ENCODE measurements at regions not wholly inside any gene's neighbourhood (a gene's known extent, or its start where the extent isn't known, plus 50 kb on each side); places are given as distances from the start of the nearest gene placed in this dataset.
A peak's percentile ranks its signal among the peaks of the same experiment; 100 is the strongest.

- peak overlapping the region in 1 of 9 donors; percentile 73 for H3K27ac Mint-ChIP-seq
These were observed 247.1 kb upstream of the NT5C1B start for GRCh38 chr2:18836436-18836835.

GRCh38 chr2:18835787-18836186 lies 246.4 kb upstream of the NT5C1B start:
- no peaks in the 10 kb centered on the region for H3K27me3 Mint-ChIP-seq
- peaks cover 0 to 2% (median 0%) of the 10 kb centered on the region in 11 donors for H3K9me3 Mint-ChIP-seq
- H3K4me1 Mint-ChIP-seq, result no peaks in the 10 kb centered on the region
- CTCF ChIA-PET, result no interaction called here
- intact Hi-C loops (cut with micrococcal nuclease), result no loop called here
- no peak overlapping the region for H3K4me3 Mint-ChIP-seq
- H3K27me3 ChIP-seq (ENCODE audit: control insufficient read depth in 2 of 2, insufficient read depth in 2 of 2, low read length in 2 of 2), result no peaks in the 10 kb centered on the region
- no peaks in the 10 kb centered on the region for H3K9me3 ChIP-seq (ENCODE audit: control insufficient read depth in 2 of 3, low read length in 3 of 3)
- no peak overlapping the region for H3K4me3 ChIP-seq (ENCODE audit: low read length)
- no peaks in the 10 kb centered on the region for H3K36me3 ChIP-seq (ENCODE audit: control insufficient read depth in 2 of 3, insufficient read depth in 3 of 3, low read length in 3 of 3)
- H3K4me1 ChIP-seq (ENCODE audit: control insufficient read depth in 2 of 2, insufficient read depth in 2 of 2, low read length in 2 of 2), result no peaks in the 10 kb centered on the region
- no peak for DNase-seq
- peaks cover 0 to 3% (median 0%) of the 10 kb centered on the region in 5 donors for H3K36me3 Mint-ChIP-seq
- POLR2A ChIA-PET, result no interaction called here
- no peak overlapping the region for H3K27ac Mint-ChIP-seq
- H3K27ac ChIP-seq (ENCODE audit: low read depth, low read length), result no peak overlapping the region
- ATAC-seq, result no peak

More at GRCh38 chr2:18836436-18836835, 247.1 kb upstream of the NT5C1B start:
- no peak overlapping the region for H3K4me3 Mint-ChIP-seq
- Histone ChIP-seq H3K4me3 (ENCODE audit: low read length) (no peak overlapping the region), H3K4me1 (ENCODE audit: control insufficient read depth in 2 of 2, insufficient read depth in 2 of 2, low read length in 2 of 2) (no peaks in the 10 kb centered on the region), H3K27me3 (ENCODE audit: control insufficient read depth in 2 of 2, insufficient read depth in 2 of 2, low read length in 2 of 2) (no peaks in the 10 kb centered on the region), H3K27ac (ENCODE audit: low read depth, low read length) (no peak overlapping the region), H3K36me3 (ENCODE audit: control insufficient read depth in 2 of 3, insufficient read depth in 3 of 3, low read length in 3 of 3) (no peaks in the 10 kb centered on the region), H3K9me3 (ENCODE audit: control insufficient read depth in 2 of 3, low read length in 3 of 3) (no peaks in the 10 kb centered on the region)
- no peak for ATAC-seq
- peaks cover 0 to 2% (median 0%) of the 10 kb centered on the region in 11 donors for H3K9me3 Mint-ChIP-seq
- no peak for DNase-seq
- H3K4me1 Mint-ChIP-seq, result no peaks in the 10 kb centered on the region
- POLR2A ChIA-PET, result no interaction called here
- intact Hi-C loops (cut with micrococcal nuclease), result no loop called here
- no peaks in the 10 kb centered on the region for H3K36me3 Mint-ChIP-seq
- H3K27me3 Mint-ChIP-seq, result no peaks in the 10 kb centered on the region
- CTCF ChIA-PET, result no interaction called here

GRCh38 chr2:18834341-18834740 lies 245.0 kb upstream of the NT5C1B start:
- no peak for ATAC-seq

GRCh38 chr2:18833941-18834340 lies 244.6 kb upstream of the NT5C1B start:
- intact Hi-C loops (cut with micrococcal nuclease), result no loop called here
- no peak overlapping the region for H3K4me3 Mint-ChIP-seq
- ATAC-seq (no peak), DNase-seq (no peak)
- no peaks in the 10 kb centered on the region for H3K36me3 ChIP-seq (ENCODE audit: control insufficient read depth in 2 of 3, insufficient read depth in 3 of 3, low read length in 3 of 3)
- no peaks in the 10 kb centered on the region for H3K27me3 ChIP-seq (ENCODE audit: control insufficient read depth in 2 of 2, insufficient read depth in 2 of 2, low read length in 2 of 2)
- ChIA-PET CTCF (no interaction called here), POLR2A (no interaction called here)
- no peaks in the 10 kb centered on the region for H3K4me1 Mint-ChIP-seq
- no peaks in the 10 kb centered on the region for H3K9me3 ChIP-seq (ENCODE audit: control insufficient read depth in 2 of 3, low read length in 3 of 3)
- no peak overlapping the region for H3K27ac Mint-ChIP-seq
- H3K4me3 ChIP-seq (ENCODE audit: low read length), result no peak overlapping the region
- H3K27ac ChIP-seq (ENCODE audit: low read depth, low read length), result no peak overlapping the region
- H3K4me1 ChIP-seq (ENCODE audit: control insufficient read depth in 2 of 2, insufficient read depth in 2 of 2, low read length in 2 of 2), result no peaks in the 10 kb centered on the region
- no peaks in the 10 kb centered on the region for H3K27me3 Mint-ChIP-seq
- peaks cover 0 to 6% (median 0%) of the 10 kb centered on the region in 5 donors for H3K36me3 Mint-ChIP-seq
- H3K9me3 Mint-ChIP-seq, result peaks cover 0 to 2% (median 0%) of the 10 kb centered on the region in 11 donors

More at GRCh38 chr2:18834341-18834740, 245.0 kb upstream of the NT5C1B start:
- no peak overlapping the region for H3K27ac Mint-ChIP-seq
- no peak overlapping the region for H3K4me3 Mint-ChIP-seq
- H3K27me3 ChIP-seq (ENCODE audit: control insufficient read depth in 2 of 2, insufficient read depth in 2 of 2, low read length in 2 of 2), result no peaks in the 10 kb centered on the region
- no peaks in the 10 kb centered on the region for H3K4me1 Mint-ChIP-seq
- H3K36me3 Mint-ChIP-seq, result peaks cover 0 to 6% (median 0%) of the 10 kb centered on the region in 5 donors
- H3K9me3 Mint-ChIP-seq, result peaks cover 0 to 2% (median 0%) of the 10 kb centered on the region in 11 donors
- no peaks in the 10 kb centered on the region for H3K9me3 ChIP-seq (ENCODE audit: control insufficient read depth in 2 of 3, low read length in 3 of 3)
- no peaks in the 10 kb centered on the region for H3K27me3 Mint-ChIP-seq
- intact Hi-C loops (cut with micrococcal nuclease), result no loop called here
- ChIA-PET CTCF (no interaction called here), POLR2A (no interaction called here)
- DNase-seq, result no peak
- H3K4me1 ChIP-seq (ENCODE audit: control insufficient read depth in 2 of 2, insufficient read depth in 2 of 2, low read length in 2 of 2), result no peaks in the 10 kb centered on the region
- H3K4me3 ChIP-seq (ENCODE audit: low read length), result no peak overlapping the region
- H3K27ac ChIP-seq (ENCODE audit: low read depth, low read length), result no peak overlapping the region
- H3K36me3 ChIP-seq (ENCODE audit: control insufficient read depth in 2 of 3, insufficient read depth in 3 of 3, low read length in 3 of 3), result no peaks in the 10 kb centered on the region

- no peak for ATAC-seq
These were observed 242.6 kb upstream of the NT5C1B start for GRCh38 chr2:18831916-18832510.

GRCh38 chr2:18830962-18831361 lies 241.6 kb upstream of the NT5C1B start:
- no peak overlapping the region for H3K4me3 Mint-ChIP-seq
- no peak overlapping the region for H3K27ac Mint-ChIP-seq

More at GRCh38 chr2:18831916-18832510, 242.6 kb upstream of the NT5C1B start:
- H3K9me3 Mint-ChIP-seq, result peaks cover 0 to 2% (median 0%) of the 10 kb centered on the region in 11 donors
- no peaks in the 10 kb centered on the region for H3K27me3 Mint-ChIP-seq
- intact Hi-C loops (cut with micrococcal nuclease), result no loop called here
- Histone ChIP-seq H3K27ac (ENCODE audit: low read depth, low read length) (no peak overlapping the region), H3K4me3 (ENCODE audit: low read length) (no peak overlapping the region), H3K9me3 (ENCODE audit: control insufficient read depth in 2 of 3, low read length in 3 of 3) (no peaks in the 10 kb centered on the region), H3K27me3 (ENCODE audit: control insufficient read depth in 2 of 2, insufficient read depth in 2 of 2, low read length in 2 of 2) (no peaks in the 10 kb centered on the region), H3K36me3 (ENCODE audit: control insufficient read depth in 2 of 3, insufficient read depth in 3 of 3, low read length in 3 of 3) (no peaks in the 10 kb centered on the region), H3K4me1 (ENCODE audit: control insufficient read depth in 2 of 2, insufficient read depth in 2 of 2, low read length in 2 of 2) (no peaks in the 10 kb centered on the region)
- H3K27ac Mint-ChIP-seq, result no peak overlapping the region
- CTCF ChIA-PET, result no interaction called here
- no peak for DNase-seq
- POLR2A ChIA-PET, result no interaction called here
- no peaks in the 10 kb centered on the region for H3K4me1 Mint-ChIP-seq
- H3K4me3 Mint-ChIP-seq, result no peak overlapping the region
- peaks cover 0 to 10% (median 0%) of the 10 kb centered on the region in 5 donors for H3K36me3 Mint-ChIP-seq

GRCh38 chr2:18829976-18830375 lies 240.6 kb upstream of the NT5C1B start:
- H3K4me1 Mint-ChIP-seq, result no peaks in the 10 kb centered on the region
- H3K27me3 ChIP-seq (ENCODE audit: control insufficient read depth in 2 of 2, insufficient read depth in 2 of 2, low read length in 2 of 2), result no peaks in the 10 kb centered on the region
- no peak overlapping the region for H3K27ac ChIP-seq (ENCODE audit: low read depth, low read length)
- H3K36me3 Mint-ChIP-seq, result peaks cover 0 to 17% (median 0%) of the 10 kb centered on the region in 5 donors
- intact Hi-C loops (cut with micrococcal nuclease), result no loop called here
- no peaks in the 10 kb centered on the region for H3K4me1 ChIP-seq (ENCODE audit: control insufficient read depth in 2 of 2, insufficient read depth in 2 of 2, low read length in 2 of 2)
- peaks cover 0 to 2% (median 0%) of the 10 kb centered on the region in 11 donors for H3K9me3 Mint-ChIP-seq
- no peak overlapping the region for H3K4me3 ChIP-seq (ENCODE audit: low read length)
- ATAC-seq, result no peak
- H3K4me3 Mint-ChIP-seq, result no peak overlapping the region
- ChIA-PET POLR2A (no interaction called here), CTCF (no interaction called here)
- DNase-seq, result no peak
- H3K27me3 Mint-ChIP-seq, result no peaks in the 10 kb centered on the region
- H3K27ac Mint-ChIP-seq, result no peak overlapping the region
- no peaks in the 10 kb centered on the region for H3K36me3 ChIP-seq (ENCODE audit: control insufficient read depth in 2 of 3, insufficient read depth in 3 of 3, low read length in 3 of 3)
- no peaks in the 10 kb centered on the region for H3K9me3 ChIP-seq (ENCODE audit: control insufficient read depth in 2 of 3, low read length in 3 of 3)

More at GRCh38 chr2:18830962-18831361, 241.6 kb upstream of the NT5C1B start:
- ATAC-seq, result no peak
- intact Hi-C loops (cut with micrococcal nuclease), result no loop called here
- Histone ChIP-seq H3K4me3 (ENCODE audit: low read length) (no peak overlapping the region), H3K27ac (ENCODE audit: low read depth, low read length) (no peak overlapping the region), H3K9me3 (ENCODE audit: control insufficient read depth in 2 of 3, low read length in 3 of 3) (no peaks in the 10 kb centered on the region), H3K4me1 (ENCODE audit: control insufficient read depth in 2 of 2, insufficient read depth in 2 of 2, low read length in 2 of 2) (no peaks in the 10 kb centered on the region), H3K27me3 (ENCODE audit: control insufficient read depth in 2 of 2, insufficient read depth in 2 of 2, low read length in 2 of 2) (no peaks in the 10 kb centered on the region), H3K36me3 (ENCODE audit: control insufficient read depth in 2 of 3, insufficient read depth in 3 of 3, low read length in 3 of 3) (no peaks in the 10 kb centered on the region)
- Mint-ChIP-seq H3K36me3 (peaks cover 0 to 10% (median 0%) of the 10 kb centered on the region in 5 donors), H3K4me1 (no peaks in the 10 kb centered on the region), H3K27me3 (no peaks in the 10 kb centered on the region), H3K9me3 (peaks cover 0 to 2% (median 0%) of the 10 kb centered on the region in 11 donors)
- CTCF ChIA-PET, result no interaction called here
- DNase-seq, result no peak
- POLR2A ChIA-PET, result no interaction called here
